Colonic mucosa (tissue), 4 donors: ENCODE measurements at regions not wholly inside any gene's neighbourhood (a gene's known extent, or its start where the extent isn't known, plus 50 kb on each side); places are given as distances from the start of the nearest gene placed in this dataset.

ENCODE experiments used
- DNase-seq: peaks from one replicate; pipeline ENCODE4 v3.0.0-alpha.2; 2020
- H3K27ac ChIP-seq: fragments of 200-600 bp; one replicate; pipeline ENCODE4 v1.8.0; 2021
- H3K27me3 ChIP-seq: fragments of 200-600 bp; one replicate; pipeline ENCODE4 v1.8.0; 2021
- H3K36me3 ChIP-seq: fragments of 200-600 bp; one replicate; pipeline ENCODE4 v1.8.0; 2021
- H3K4me1 ChIP-seq: fragments of 200-600 bp; one replicate; pipeline ENCODE4 v1.8.0; 2021; ENCODE audit warnings: mild to moderate bottlenecking
- H3K4me3 ChIP-seq: fragments of 200-600 bp; one replicate; pipeline ENCODE4 v1.8.0; 2021
- H3K9ac ChIP-seq, 2 donors: one replicate each; pipeline ENCODE4 v1.7.0; 2013; ENCODE audit warnings: control low read depth in 2 of 2, low read depth in 2 of 2, low read length in 2 of 2
- H3K9me3 ChIP-seq: fragments of 200-600 bp; one replicate; pipeline ENCODE4 v1.8.0; 2021
- intact Hi-C: fragments of 100-400 bp; cut with DNase I; formaldehyde crosslinking; loops from one replicate; pipeline ENCODE4 v1.14.1; 2022
- TF ChIP-seq, protein P1 (sequence below): fragments of 200-600 bp; IDR thresholded peaks from one replicate; pipeline ENCODE4 v1.8.0; 2022; ENCODE audit warnings: antibody characterized with exemption, mild to moderate bottlenecking
- donor health status: healthy.
- donor health status: DM: no; HTN: no; CAD: no.
- donor health status: DM: no; HTN: no; CAD: no.

DNA sequence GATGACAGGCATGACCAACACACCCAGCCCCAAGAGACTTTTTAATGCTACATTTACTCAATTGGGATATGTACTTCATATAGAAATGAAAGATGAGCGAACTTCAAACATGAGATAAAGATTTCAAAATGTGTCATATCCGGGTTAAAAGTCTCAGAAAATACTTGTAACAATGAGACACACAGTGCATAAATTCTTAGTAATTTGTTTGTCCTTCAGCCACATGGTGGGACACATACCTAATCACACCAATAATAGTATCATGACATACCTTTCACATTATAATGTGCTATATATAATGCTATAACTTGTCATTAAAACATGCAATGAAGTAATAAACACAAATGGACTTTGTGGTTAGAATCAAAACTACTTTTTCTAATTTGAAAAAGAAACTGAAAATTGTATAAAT, 204.7 kb upstream of the RFX3 start:
- TF ChIP-seq, protein P1, sequence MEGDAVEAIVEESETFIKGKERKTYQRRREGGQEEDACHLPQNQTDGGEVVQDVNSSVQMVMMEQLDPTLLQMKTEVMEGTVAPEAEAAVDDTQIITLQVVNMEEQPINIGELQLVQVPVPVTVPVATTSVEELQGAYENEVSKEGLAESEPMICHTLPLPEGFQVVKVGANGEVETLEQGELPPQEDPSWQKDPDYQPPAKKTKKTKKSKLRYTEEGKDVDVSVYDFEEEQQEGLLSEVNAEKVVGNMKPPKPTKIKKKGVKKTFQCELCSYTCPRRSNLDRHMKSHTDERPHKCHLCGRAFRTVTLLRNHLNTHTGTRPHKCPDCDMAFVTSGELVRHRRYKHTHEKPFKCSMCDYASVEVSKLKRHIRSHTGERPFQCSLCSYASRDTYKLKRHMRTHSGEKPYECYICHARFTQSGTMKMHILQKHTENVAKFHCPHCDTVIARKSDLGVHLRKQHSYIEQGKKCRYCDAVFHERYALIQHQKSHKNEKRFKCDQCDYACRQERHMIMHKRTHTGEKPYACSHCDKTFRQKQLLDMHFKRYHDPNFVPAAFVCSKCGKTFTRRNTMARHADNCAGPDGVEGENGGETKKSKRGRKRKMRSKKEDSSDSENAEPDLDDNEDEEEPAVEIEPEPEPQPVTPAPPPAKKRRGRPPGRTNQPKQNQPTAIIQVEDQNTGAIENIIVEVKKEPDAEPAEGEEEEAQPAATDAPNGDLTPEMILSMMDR = no peak
- Histone ChIP-seq H3K9ac (no peak overlapping the region), H3K4me3 (no peak overlapping the region), H3K27ac (no peak overlapping the region), H3K36me3 (no peaks in the 10 kb centered on the region), H3K9me3 (no peaks in the 10 kb centered on the region), H3K4me1 (no peaks in the 10 kb centered on the region), H3K27me3 (no peaks in the 10 kb centered on the region)
- no peak for DNase-seq
- intact Hi-C loops = loop anchor here (10.0 kb wide), 3 partner anchors 494 to 634 kb away; no protein-coding TSS in a partner anchor

DNA sequence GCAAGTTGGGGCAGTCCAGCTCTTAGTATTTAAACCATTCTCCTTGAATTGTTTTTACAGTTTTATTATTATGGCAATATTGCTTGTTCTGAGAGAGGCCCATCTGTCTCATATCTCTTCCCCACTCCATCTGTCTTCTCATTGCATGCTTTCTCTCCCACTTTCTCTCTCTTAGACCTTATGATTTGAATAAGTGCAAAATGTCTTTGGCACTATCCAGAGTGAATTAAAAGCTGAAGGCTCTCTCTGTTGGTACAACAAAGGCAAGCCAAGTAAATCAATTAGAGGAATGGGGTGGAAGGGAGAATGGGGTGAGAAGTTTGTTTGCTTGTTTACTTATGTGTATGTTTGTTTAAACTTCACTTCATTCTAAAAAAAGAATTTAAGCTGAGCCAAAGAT, 195.3 kb upstream of the RFX3 start:
- no peak overlapping the region for H3K4me3 ChIP-seq

DNA sequence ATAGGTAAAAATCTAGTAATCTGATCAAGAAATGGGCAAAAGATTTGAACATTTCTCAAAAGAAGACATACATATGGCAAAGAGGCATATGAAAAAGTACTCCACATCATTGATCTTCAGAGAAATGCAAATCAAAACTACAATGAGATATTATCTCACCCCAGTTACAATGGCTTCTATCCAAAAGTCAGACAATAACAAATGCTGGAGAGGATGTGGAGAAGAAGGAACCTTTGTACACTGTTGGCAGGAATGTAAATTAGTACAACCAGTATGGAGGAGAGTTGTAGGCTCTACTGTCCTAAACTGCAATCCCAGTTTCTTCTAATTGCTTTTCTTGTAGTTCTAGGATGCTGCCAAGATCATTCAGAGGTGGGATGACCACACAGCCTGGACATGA, 193.5 kb upstream of the RFX3 start:
- no peaks in the 10 kb centered on the region for H3K4me1 ChIP-seq
- no peak for DNase-seq
- no peaks in the 10 kb centered on the region for H3K36me3 ChIP-seq
- no peak overlapping the region for H3K9ac ChIP-seq
- intact Hi-C loops = no loop called here
- H3K4me3 ChIP-seq = no peak overlapping the region
- TF ChIP-seq, protein P1 = no peak
- H3K27ac ChIP-seq = no peak overlapping the region
- H3K27me3 ChIP-seq = no peaks in the 10 kb centered on the region
- H3K9me3 ChIP-seq = no peaks in the 10 kb centered on the region

More for the DNA sequence above, 195.3 kb upstream of the RFX3 start:
- H3K36me3 ChIP-seq = no peaks in the 10 kb centered on the region
- no peaks in the 10 kb centered on the region for H3K27me3 ChIP-seq
- no peak for DNase-seq
- no peak overlapping the region for H3K27ac ChIP-seq
- H3K9ac ChIP-seq = no peak overlapping the region
- no peaks in the 10 kb centered on the region for H3K9me3 ChIP-seq
- intact Hi-C loops = no loop called here
- H3K4me1 ChIP-seq = no peaks in the 10 kb centered on the region
- TF ChIP-seq, protein P1 = no peak

DNA sequence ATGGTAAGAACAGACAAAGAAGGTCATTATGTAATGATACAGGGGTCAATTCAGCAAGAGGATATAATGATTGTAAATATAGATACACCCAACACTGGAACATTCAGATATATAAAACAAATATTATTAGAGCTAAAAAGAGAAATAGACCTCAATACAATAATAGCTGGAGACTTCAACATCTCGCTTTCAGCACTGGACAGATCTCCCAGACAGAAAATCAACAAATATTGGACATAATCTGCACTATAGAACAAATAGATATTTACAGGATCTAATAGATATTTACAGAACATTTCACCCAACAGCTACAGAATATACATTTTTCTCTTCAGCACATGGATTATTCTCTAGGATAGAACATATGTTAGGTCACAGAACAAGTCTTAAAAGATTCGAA, 190.6 kb upstream of the RFX3 start:
- Histone ChIP-seq H3K27ac (no peak overlapping the region), H3K9me3 (no peaks in the 10 kb centered on the region), H3K9ac (no peak overlapping the region), H3K4me3 (no peak overlapping the region), H3K27me3 (no peaks in the 10 kb centered on the region), H3K36me3 (no peaks in the 10 kb centered on the region), H3K4me1 (no peaks in the 10 kb centered on the region)
- TF ChIP-seq, protein P1 = no peak
- no peak for DNase-seq
- intact Hi-C loops = no loop called here

DNA sequence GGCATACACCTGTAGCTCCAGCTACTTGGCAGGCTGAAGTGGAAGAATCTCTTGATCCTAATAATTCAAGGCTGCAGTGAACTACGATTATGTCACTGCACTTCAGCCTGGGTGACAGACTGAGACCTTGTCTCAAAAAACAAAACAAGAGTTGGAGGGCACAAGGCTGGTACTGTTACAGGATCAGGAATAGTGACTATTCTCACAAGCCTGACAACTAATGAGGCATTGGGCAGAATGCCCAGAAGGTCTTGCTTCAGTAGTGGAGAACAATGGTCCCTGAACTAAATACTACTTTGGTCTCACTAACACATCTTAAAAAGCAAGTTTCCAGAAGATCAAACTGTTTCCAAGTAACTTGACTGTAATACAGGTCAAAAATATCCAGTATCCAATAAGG, 182.9 kb upstream of the RFX3 start:
- Histone ChIP-seq H3K9ac (no peak overlapping the region), H3K27ac (no peak overlapping the region), H3K36me3 (no peaks in the 10 kb centered on the region), H3K4me3 (no peak overlapping the region), H3K9me3 (no peaks in the 10 kb centered on the region), H3K27me3 (no peaks in the 10 kb centered on the region), H3K4me1 (no peaks in the 10 kb centered on the region)
- DNase-seq = no peak
- TF ChIP-seq, protein P1 = no peak
- intact Hi-C loops = no loop called here

DNA sequence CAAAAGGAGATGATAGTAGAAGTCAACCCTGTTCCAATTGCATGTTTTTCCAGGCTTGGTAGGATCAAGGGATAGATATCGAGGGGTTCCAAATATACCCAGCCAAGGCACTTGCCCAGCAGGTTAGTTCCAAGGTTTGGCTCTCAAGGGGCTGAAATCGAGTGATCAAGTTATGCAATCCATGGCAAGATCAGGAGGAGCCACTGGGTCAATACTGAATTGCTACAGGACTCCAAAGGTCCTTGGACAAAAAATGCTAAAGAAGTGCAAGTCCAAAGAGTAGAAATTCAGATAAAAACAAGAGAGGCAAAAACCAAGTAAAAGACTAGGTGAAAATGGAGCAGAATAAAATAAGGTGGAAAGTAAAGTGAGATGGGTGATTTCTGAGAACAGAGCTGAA, 179.1 kb upstream of the RFX3 start:
- TF ChIP-seq, protein P1 = no peak
- no peaks in the 10 kb centered on the region for H3K27me3 ChIP-seq
- no peaks in the 10 kb centered on the region for H3K4me1 ChIP-seq
- DNase-seq = no peak
- intact Hi-C loops = no loop called here
- no peaks in the 10 kb centered on the region for H3K9me3 ChIP-seq
- H3K9ac ChIP-seq = no peak overlapping the region
- no peak overlapping the region for H3K4me3 ChIP-seq
- no peak overlapping the region for H3K27ac ChIP-seq
- no peaks in the 10 kb centered on the region for H3K36me3 ChIP-seq
